HG03025 (cell line): ENCODE measurements at regions not wholly inside any gene's neighbourhood (a gene's known extent, or its start where the extent isn't known, plus 50 kb on each side); places are given as distances from the start of the nearest gene placed in this dataset.
"Not testable (repeated sequence)": the region's sequence is repeated elsewhere in the genome, so short reads cannot be mapped to it uniquely, and the experiment has no call there.

Experiments used
- ATAC-seq: cut with Tn5 transposase; IDR thresholded peaks from one replicate; pipeline ENCODE4 v1.9.1; 2021; ENCODE audit warnings: mild to moderate bottlenecking, moderate library complexity; ENCODE audit not compliant: unreplicated experiment, low FRiP score

DNA sequence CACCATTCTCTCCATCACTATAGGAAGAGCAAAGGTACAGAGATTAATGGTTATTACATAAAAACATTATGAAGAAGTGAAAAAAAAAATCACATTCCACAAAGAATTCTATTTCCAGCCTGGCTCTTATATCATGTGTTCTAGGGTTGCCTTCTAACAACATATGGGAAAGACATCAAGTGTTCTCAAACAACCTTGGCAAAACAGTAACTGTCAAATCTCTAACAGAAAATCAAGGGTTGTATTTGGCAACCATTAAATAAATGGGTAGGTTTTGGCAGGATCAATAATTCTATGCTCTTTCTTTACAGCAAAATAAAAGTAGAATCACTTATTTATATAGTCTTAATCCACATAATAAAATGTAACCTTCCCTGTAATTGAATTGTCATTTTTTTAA, 728.9 kb downstream of the MAT2B start:
- no peak for ATAC-seq

- no peak for ATAC-seq
These were observed 730.0 kb downstream of the MAT2B start for GRCh38 chr5:164235300-164235891.

GRCh38 chr5:164237486-164237885, 732.1 kb downstream of the MAT2B start:
- ATAC-seq = no peak

GRCh38 chr5:164251781-164252180, 746.4 kb downstream of the MAT2B start:
- ATAC-seq = not testable (repeated sequence)

DNA sequence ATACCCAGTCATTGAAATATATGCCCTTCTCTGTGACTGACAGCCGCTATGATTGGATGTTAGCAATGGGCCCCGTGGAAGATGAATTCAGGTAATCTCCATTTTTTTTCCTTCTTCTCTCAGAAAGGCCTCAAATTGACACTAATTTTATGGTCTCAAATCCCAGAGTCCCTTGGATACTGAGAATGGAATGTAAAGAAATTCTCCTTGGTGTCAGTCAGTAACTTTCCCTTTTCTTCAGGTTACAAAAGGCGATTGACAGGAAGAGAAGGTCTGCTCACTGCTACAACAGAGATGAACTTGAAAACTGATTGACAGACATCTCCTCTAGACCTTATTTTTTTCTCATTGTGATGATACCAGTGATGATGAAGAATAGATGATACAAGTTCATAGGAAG, 748.3 kb downstream of the MAT2B start:
- ATAC-seq = no peak

- no peak for ATAC-seq
These were observed 750.3 kb downstream of the MAT2B start for GRCh38 chr5:164255598-164256213.

DNA sequence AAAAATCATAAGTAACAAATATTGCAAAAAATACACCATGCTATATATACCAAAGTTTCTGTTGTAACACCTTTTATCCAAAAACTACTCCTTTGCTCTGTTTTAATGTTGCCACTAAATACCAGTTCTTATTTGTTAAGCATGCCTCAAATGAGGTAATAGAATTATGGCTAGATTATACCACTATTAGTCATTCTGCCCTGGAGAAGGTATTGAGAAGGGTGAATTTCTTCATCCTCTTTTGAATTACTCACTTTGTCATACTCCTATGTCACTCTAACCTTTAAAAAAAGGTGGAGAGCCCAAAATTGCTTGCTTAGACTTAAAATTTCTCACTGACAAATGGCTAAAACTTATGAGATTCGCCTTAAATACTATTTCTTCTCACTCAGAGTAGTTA, 750.9 kb downstream of the MAT2B start:
- no peak for ATAC-seq

DNA sequence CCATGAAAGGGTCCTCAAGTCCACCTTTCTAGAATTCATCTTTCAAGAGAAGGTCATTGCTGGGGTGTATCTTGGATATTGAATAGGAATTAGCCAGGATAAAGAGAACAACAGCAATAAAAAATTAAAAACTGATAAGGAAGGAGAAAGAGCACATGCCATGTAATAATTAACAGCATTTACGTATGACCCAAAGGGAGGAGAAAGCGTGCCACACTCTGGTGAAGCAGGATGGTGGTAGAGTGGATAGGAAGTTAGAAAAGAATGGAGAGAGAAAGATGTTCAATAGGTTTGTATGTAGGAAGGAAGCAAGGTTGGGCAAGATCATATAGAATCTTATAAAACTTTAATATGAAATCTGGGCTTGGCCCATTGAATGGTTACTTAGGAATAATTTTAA, 751.5 kb downstream of the MAT2B start:
- ATAC-seq = no peak

DNA sequence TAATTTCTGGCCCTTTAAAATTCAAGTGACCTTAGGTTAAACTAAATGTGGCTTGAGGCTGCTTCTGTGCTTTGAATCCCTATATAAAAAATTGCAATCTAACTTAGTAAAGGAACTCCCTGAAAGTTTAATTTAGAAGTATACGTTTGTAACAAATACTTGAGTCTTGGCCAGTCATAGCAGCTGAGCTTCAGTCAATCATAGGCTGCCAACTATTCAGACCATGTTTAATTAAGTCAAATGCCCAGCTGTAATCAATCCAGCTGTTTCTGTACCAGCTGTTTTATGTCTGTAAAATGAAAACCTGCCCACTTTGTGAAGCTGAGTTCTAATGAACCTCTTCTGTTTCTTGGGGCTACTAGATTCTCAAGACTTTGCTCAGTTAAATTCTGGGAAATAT, 760.1 kb downstream of the MAT2B start:
- ATAC-seq = no peak

GRCh38 chr5:164266571-164266970, 761.2 kb downstream of the MAT2B start:
- ATAC-seq = no peak

DNA sequence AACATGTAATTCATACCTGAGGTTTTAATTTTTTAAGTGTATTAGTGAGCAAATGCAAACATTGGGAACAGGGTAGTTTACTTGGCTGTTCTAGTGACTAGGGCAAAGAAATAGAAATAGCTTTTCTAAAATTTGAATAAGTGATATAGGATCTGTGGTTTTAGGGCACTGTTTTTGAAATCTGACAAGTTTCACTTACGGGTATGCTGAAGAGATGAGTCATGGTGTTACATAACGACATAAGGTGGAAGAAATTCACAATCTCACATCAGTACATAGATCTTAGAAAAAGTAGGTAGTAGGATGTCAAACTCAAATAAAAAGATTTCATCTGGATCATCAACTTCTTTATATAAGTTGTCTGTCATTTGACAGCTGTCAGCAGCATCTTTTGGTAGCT, 772.3 kb downstream of the MAT2B start:
- ATAC-seq = no peak

DNA sequence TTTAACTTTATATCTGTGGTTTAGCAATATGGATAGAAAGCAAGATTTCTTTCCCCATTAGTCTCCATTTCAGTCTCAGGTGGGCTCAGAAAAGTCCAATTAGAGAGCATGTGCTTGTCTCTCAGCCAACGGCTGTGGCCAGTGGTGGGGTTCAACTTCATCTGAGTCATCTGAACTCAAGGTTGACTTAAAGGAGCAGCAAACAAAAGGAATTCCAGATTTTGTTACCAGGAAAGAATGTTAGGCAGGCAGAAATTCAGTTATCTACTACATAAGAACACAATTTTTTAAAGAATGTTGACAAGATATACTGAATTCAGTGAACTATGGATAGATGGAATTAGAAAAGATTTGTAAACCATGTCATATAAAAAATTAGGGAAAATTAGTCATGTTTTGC, 784.1 kb downstream of the MAT2B start:
- ATAC-seq = no peak

- no peak for ATAC-seq
These were observed 791.2 kb downstream of the MAT2B start for GRCh38 chr5:164296603-164297080.

DNA sequence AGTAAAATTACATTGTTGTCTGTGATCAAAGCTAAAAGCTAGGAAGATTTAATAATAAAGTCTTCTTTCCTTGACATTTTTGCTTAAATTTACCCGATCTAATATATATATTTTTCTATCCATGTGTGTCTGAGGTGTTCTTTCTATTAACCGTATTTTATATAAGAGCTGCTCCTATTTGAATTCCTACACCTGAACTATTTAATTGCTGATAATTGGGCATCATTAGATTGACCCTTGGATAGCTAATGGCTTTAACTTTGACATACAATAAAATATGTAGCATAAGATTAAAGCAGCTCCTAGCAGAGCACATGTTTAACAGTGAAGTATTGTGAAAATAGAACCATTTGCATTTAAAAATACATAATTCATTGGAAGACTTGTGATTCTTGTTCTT, 792.7 kb downstream of the MAT2B start:
- ATAC-seq = no peak

GRCh38 chr5:164300295-164300694, 794.9 kb downstream of the MAT2B start:
- no peak for ATAC-seq

- ATAC-seq = no peak
These were observed 795.7 kb downstream of the MAT2B start for GRCh38 chr5:164301136-164301535.

DNA sequence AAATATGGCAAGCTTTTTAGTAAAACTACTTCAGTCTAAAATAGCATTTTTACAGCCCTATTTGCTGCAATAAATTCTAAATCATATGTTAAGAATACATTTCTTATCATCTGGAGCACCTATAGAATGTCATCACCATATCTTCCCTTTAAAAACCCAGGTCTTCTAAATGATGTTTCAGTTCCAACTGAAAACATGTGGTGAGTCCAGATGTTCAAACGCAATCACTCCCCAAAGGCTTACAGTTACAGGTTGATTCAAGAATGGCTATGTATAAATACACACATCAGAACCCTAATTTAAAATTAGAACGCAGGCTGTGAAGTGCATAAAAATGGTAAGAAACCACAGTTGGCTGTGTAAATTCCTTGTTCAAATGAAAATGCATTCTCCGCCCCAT, 796.3 kb downstream of the MAT2B start:
- ATAC-seq = no peak

- ATAC-seq = no peak
These were observed 797.3 kb downstream of the MAT2B start for GRCh38 chr5:164302533-164303235.

DNA sequence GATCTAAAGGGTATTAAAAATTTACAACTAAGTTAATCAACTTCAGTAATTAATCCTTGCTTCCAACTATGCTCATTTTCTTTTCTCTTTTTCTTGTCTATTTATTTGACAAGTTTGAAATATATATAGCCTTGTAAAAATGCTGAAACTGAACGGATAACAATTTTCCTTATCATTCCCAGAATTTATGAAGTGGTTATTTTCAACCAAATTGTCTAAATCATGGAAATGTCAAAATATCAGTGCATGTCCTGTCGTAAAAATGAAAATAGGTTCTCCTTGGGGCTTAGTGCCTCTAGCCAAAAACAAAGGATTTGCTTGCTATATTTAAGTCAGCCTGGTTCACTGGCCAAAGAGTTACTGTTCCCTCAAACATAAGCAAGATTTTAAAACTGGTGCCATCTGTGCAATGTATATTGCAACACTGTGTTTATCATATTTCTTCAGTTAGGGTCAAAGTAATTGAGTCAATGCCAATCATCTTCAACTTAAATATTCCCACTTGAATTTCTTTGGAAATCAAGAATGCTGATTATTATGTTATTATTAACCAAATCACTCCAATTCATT, 798.3 kb downstream of the MAT2B start:
- ATAC-seq = no peak

- no peak for ATAC-seq
These were observed 801.2 kb downstream of the MAT2B start for GRCh38 chr5:164306662-164307061.

GRCh38 chr5:164312801-164313200, 807.4 kb downstream of the MAT2B start:
- ATAC-seq = no peak

DNA sequence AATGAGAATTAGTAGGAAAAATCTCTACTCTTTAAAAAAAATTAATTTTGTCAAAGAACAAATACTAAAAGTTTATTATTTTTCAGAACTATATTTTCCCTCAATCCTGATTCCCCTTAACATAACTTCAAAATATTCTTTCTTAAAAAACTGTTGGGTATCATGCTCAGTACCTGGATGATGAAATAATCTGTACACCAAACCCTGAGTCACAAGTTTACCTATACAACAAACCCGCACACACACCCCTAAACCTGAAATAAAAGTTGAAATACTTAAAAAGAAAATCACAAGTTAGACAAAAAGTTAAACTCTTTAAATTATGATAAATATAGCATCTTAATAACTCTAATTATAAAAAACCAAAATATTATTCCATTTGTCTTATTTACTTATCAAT, 812.3 kb downstream of the MAT2B start:
- ATAC-seq = no peak
